A549 (cell line): ENCODE measurements at regions not wholly inside any gene's neighbourhood (a gene's known extent, or its start where the extent isn't known, plus 50 kb on each side); places are given as distances from the start of the nearest gene placed in this dataset.

ENCODE experiments used
- ATAC-seq, 2 experiments: fragments of 200-7000 bp in 1 of 2; fragments of >200 bp in 1 of 2; cut with Nextera tagmentation in 1 of 2; cut with Tn5 transposase in 1 of 2; 3 replicates each; pipeline versions ENCODE4 v1.8.0 to v1.9.1; 2018 to 2020; ENCODE audit warnings: mild to moderate bottlenecking in 1 of 2, moderate library complexity in 1 of 2
- CTCF ChIA-PET: fragments of 300-600 bp; sonication (Branson Sonifier 250); formaldehyde crosslinking; extraction: SDS; loops from one replicate; lab custom pipeline; 2021; ENCODE audit warnings: antibody characterized with exemption, inconsistent platforms; lab: Yijun Ruan, JAX
- POLR2A ChIA-PET: fragments of 350-600 bp; formaldehyde crosslinking; extraction: SDS; loops from one replicate; lab custom pipeline; 2021; ENCODE audit warnings: antibody characterized with exemption, inconsistent platforms; lab: Yijun Ruan, JAX
- DNase-seq, 2 experiments: peaks; one replicate each; pipeline versions ENCODE4 v3.0.0 to v3.0.0-alpha.2; 2011 to 2016; ENCODE audit warnings: low read depth in 1 of 2, low spot score in 1 of 2
- FAIRE-seq: peaks from 2 replicates; lab custom pipeline; 2011; peaks lifted over from hg19 to GRCh38; lab: Jason Lieb, UNC
- H3K27ac ChIP-seq, 2 experiments: fragments of >200 bp; sonication (Bioruptor Twin); formaldehyde crosslinking; 3 replicates each; pipeline ENCODE4 v1.5.1; 2016 to 2017
- H3K4me1 ChIP-seq: fragments of >200 bp; sonication (Bioruptor Twin); formaldehyde crosslinking; 3 replicates; pipeline ENCODE4 v1.6.1; 2016
- H3K4me2 ChIP-seq: fragments of >200 bp; sonication (Bioruptor Twin); formaldehyde crosslinking; 3 replicates; pipeline ENCODE4 v1.6.1; 2016
- H3K4me3 ChIP-seq: fragments of >200 bp; sonication (Bioruptor Twin); formaldehyde crosslinking; 3 replicates; pipeline ENCODE4 v1.5.1; 2016
- H3K9me3 ChIP-seq: fragments of >200 bp; sonication (Bioruptor Twin); formaldehyde crosslinking; 3 replicates; pipeline ENCODE4 v1.6.1; 2016
- CBX8 ChIP-seq: fragments of 200-600 bp; sonication (generic); IDR thresholded peaks from 2 replicates; pipeline ENCODE4 v1.6.1; 2016
- CEBPB ChIP-seq, 2 experiments: fragments of >200 bp in 1 of 2; sonication (Bioruptor Twin) in 1 of 2; formaldehyde crosslinking in 1 of 2; IDR thresholded peaks; 2 replicates each; pipeline ENCODE4 v1.6.1; 2012 to 2016
- CHD2 ChIP-seq: fragments of 150-350 bp; IDR thresholded peaks from 2 replicates; pipeline ENCODE4 v1.6.1; 2014; ENCODE audit warnings: low read length; ENCODE audit not compliant: partially characterized antibody
- E2F6 ChIP-seq: IDR thresholded peaks from 2 replicates; pipeline ENCODE4 v1.6.1; 2012; ENCODE audit warnings: low read depth, borderline replicate concordance
- ELK1 ChIP-seq: fragments of 150-350 bp; IDR thresholded peaks from 2 replicates; pipeline ENCODE4 v1.6.1; 2014; ENCODE audit warnings: low read depth, mild to moderate bottlenecking, low read length
- ESRRA ChIP-seq: fragments of 150-350 bp; IDR thresholded peaks from 2 replicates; pipeline ENCODE4 v1.6.1; 2014; ENCODE audit warnings: mild to moderate bottlenecking, low read length, borderline replicate concordance
- HDAC2 ChIP-seq: fragments of 200-600 bp; sonication (generic); IDR thresholded peaks from 2 replicates; pipeline ENCODE4 v1.6.1; 2016
- HEYL ChIP-seq: fragments of 250-450 bp; sonication (Bioruptor Pico); IDR thresholded peaks from 2 replicates; pipeline ENCODE4 v1.8.0; 2021; ENCODE audit warnings: mild to moderate bottlenecking, moderate library complexity
- HOXB5 ChIP-seq: fragments of 250-450 bp; sonication (Bioruptor Pico); IDR thresholded peaks from 2 replicates; pipeline ENCODE4 v1.5.0; 2020; ENCODE audit warnings: mild to moderate bottlenecking, moderate library complexity
- JUN ChIP-seq, 2 experiments: fragments of >200 bp; sonication (Bioruptor Twin); formaldehyde crosslinking; IDR thresholded peaks; 2 replicates in 1 of 2; 3 replicates in 1 of 2; pipeline ENCODE4 v1.6.1; 2016 to 2017
- MAFK ChIP-seq: fragments of 450-650 bp; IDR thresholded peaks from 2 replicates; pipeline ENCODE4 v1.6.1; 2014; ENCODE audit not compliant: partially characterized antibody
- MYC ChIP-seq: IDR thresholded peaks from 2 replicates; pipeline ENCODE4 v1.6.1; 2012; ENCODE audit warnings: mild to moderate bottlenecking, inconsistent platforms, low read length, improper control_type of control experiment, borderline replicate concordance
- NPAS2 ChIP-seq: fragments of 250-450 bp; sonication (Bioruptor Pico); IDR thresholded peaks from 2 replicates; pipeline ENCODE4 v1.8.0; 2022; ENCODE audit warnings: mild to moderate bottlenecking, moderate library complexity, borderline replicate concordance
- POLR2A ChIP-seq: IDR thresholded peaks from 2 replicates; pipeline ENCODE4 v1.6.1; 2012; ENCODE audit warnings: mild to moderate bottlenecking, low read length
- RCOR1 ChIP-seq: fragments of 150-350 bp; IDR thresholded peaks from 2 replicates; pipeline ENCODE4 v1.6.1; 2014; ENCODE audit warnings: antibody characterized with exemption, low read length, low read depth
- RFX5 ChIP-seq: fragments of 450-650 bp; IDR thresholded peaks from 2 replicates; pipeline ENCODE4 v1.7.1; 2014; ENCODE audit warnings: antibody characterized with exemption, mild to moderate bottlenecking, moderate library complexity
- RNF2 ChIP-seq: fragments of 200-600 bp; sonication (generic); IDR thresholded peaks from 2 replicates; pipeline ENCODE4 v1.6.1; 2016; ENCODE audit warnings: low read depth, mild to moderate bottlenecking, antibody characterized with exemption, moderate library complexity, borderline replicate concordance
- SMC3 ChIP-seq: fragments of >200 bp; sonication (Bioruptor Twin); formaldehyde crosslinking; IDR thresholded peaks from 3 replicates; pipeline ENCODE4 v1.6.1; 2018; ENCODE audit warnings: inconsistent platforms
- TFCP2L1 ChIP-seq: fragments of 250-450 bp; sonication (Bioruptor Pico); IDR thresholded peaks from 2 replicates; pipeline ENCODE4 v1.5.0; 2021; ENCODE audit warnings: mild to moderate bottlenecking
- TP53 ChIP-seq: fragments of 250-450 bp; sonication (Bioruptor Pico); IDR thresholded peaks from 2 replicates; pipeline ENCODE4 v1.5.0; 2021; ENCODE audit warnings: mild to moderate bottlenecking, moderate library complexity
- USF2 ChIP-seq: fragments of 450-650 bp; IDR thresholded peaks from 2 replicates; pipeline ENCODE4 v1.6.1; 2014; ENCODE audit warnings: antibody characterized with exemption
- ZC3H11A ChIP-seq: fragments of 450-650 bp; IDR thresholded peaks from 2 replicates; pipeline ENCODE4 v1.6.1; 2014; ENCODE audit warnings: antibody characterized with exemption, mild to moderate bottlenecking
- ZFP36 ChIP-seq: fragments of 450-650 bp; IDR thresholded peaks from 2 replicates; pipeline ENCODE4 v1.6.1; 2014; ENCODE audit warnings: borderline replicate concordance; ENCODE audit not compliant: partially characterized antibody
- ZNF302 ChIP-seq: fragments of 250-450 bp; sonication (Bioruptor Pico); IDR thresholded peaks from 2 replicates; pipeline ENCODE4 v1.9.0; 2021; ENCODE audit warnings: inconsistent platforms, mild to moderate bottlenecking, moderate library complexity
- WGBS: methylation state at CpG from one replicate; pipeline ENCODE4 v1.1.6; 2017; ENCODE audit errors: missing lambda C conversion rate; 5-methylcytosine and 5-hydroxymethylcytosine counted together

- Histone ChIP-seq H3K4me1 (no peaks in the 10 kb centered on the region), H3K9me3 (no peaks in the 10 kb centered on the region), H3K4me2 (no peak overlapping the region), H3K4me3 (no peak overlapping the region), H3K27ac (no peak overlapping the region)
- DNase-seq, result no peak
- no peak for ATAC-seq
- TF ChIP-seq CBX8 (no peak), MAFK (peak; percentile 50)
- 86% methylated on average over 10 of the region's 10 CpGs for WGBS
- POLR2A ChIA-PET, result no interaction called here
- CTCF ChIA-PET, result no interaction called here
- FAIRE-seq, result no peak
Measured at GRCh38 chr6:151170622-151171246, 69.0 kb upstream of the AKAP12 start.

- POLR2A ChIA-PET, result no interaction called here
- H3K4me2 ChIP-seq, result no peak overlapping the region
- H3K27ac ChIP-seq, result no peak overlapping the region
- no peak for TF ChIP-seq USF2
- no peak for TF ChIP-seq ZFP36
- TF ChIP-seq SMC3, result no peak
- TF ChIP-seq TFCP2L1 (CRISPR knock-in tag), result no peak
- no peak for TF ChIP-seq RCOR1
- no peak for TF ChIP-seq CHD2
- TF ChIP-seq HDAC2, result no peak
- TF ChIP-seq HOXB5, result no peak
- TF ChIP-seq POLR2A, result no peak
- TF ChIP-seq RFX5, result no peak
- TF ChIP-seq JUN (IDR thresholded peaks at IDR 0.05), result no peak
- no peak for TF ChIP-seq MYC
- no peak for TF ChIP-seq E2F6
- TF ChIP-seq ELK1, result no peak
- no peak for TF ChIP-seq ESRRA
- TF ChIP-seq MAFK, result no peak
- TF ChIP-seq ZNF302 (CRISPR knock-in tag), result no peak
- no peak for TF ChIP-seq ZC3H11A
- no peak for TF ChIP-seq CEBPB (IDR thresholded peaks at IDR 0.05)
- no peak for TF ChIP-seq NPAS2 (CRISPR knock-in tag)
- CTCF ChIA-PET, result no interaction called here
- FAIRE-seq, result no peak
- no peak overlapping the region for H3K4me3 ChIP-seq
- no peak for DNase-seq
- no peaks in the 10 kb centered on the region for H3K4me1 ChIP-seq
- no peak for ATAC-seq
- no peaks in the 10 kb centered on the region for H3K9me3 ChIP-seq
- 81% methylated on average over 3 of the region's 3 CpGs for WGBS
Measured at GRCh38 chr6:151172751-151173150, 67.0 kb upstream of the AKAP12 start.

- no peak for ATAC-seq
- TF ChIP-seq RNF2 (no peak), TFCP2L1 (CRISPR knock-in tag) (no peak), TP53 (CRISPR knock-in tag) (no peak), ELK1 (no peak), CEBPB (IDR thresholded peaks at IDR 0.05) (no peak), HEYL (no peak), HDAC2 (no peak)
- Histone ChIP-seq H3K4me1 (no peaks in the 10 kb centered on the region), H3K27ac (no peak overlapping the region), H3K4me2 (no peak overlapping the region), H3K9me3 (no peaks in the 10 kb centered on the region), H3K4me3 (no peak overlapping the region)
- POLR2A ChIA-PET, result no interaction called here
- WGBS, result 80% methylated on average over 11 of the region's 12 CpGs
- no peak for DNase-seq
- no peak for FAIRE-seq
- CTCF ChIA-PET, result no interaction called here
Measured at GRCh38 chr6:151175662-151176445, 63.9 kb upstream of the AKAP12 start.
